GM23248 (cell line): ENCODE measurements at regions not wholly inside any gene's neighbourhood (a gene's known extent, or its start where the extent isn't known, plus 50 kb on each side); places are given as distances from the start of the nearest gene placed in this dataset.

Experiments
- EZH2 ChIP-seq: fragments of 200-600 bp; sonication (generic); IDR thresholded peaks from 2 replicates; pipeline ENCODE4 v1.6.1; 2018; ENCODE audit warnings: antibody characterized with exemption, mild to moderate bottlenecking; ENCODE audit not compliant: insufficient read depth, poor library complexity, severe bottlenecking
- EZH2phosphoT487 ChIP-seq: fragments of 200-600 bp; sonication (generic); IDR thresholded peaks from 2 replicates; pipeline ENCODE4 v1.6.1; 2018; ENCODE audit warnings: antibody characterized with exemption, moderate library complexity, mild to moderate bottlenecking, low read depth; ENCODE audit not compliant: insufficient read depth

GRCh38 chr12:71262466-71262865 is 104.7 kb upstream of the TSPAN8 start:
- TF ChIP-seq EZH2phosphoT487 (no peak), EZH2 (no peak)
